ENCODE measurements at regions not wholly inside any gene's neighbourhood (a gene's known extent, or its start where the extent isn't known, plus 50 kb on each side); places are given as distances from the start of the nearest gene placed in this dataset.

DNA sequence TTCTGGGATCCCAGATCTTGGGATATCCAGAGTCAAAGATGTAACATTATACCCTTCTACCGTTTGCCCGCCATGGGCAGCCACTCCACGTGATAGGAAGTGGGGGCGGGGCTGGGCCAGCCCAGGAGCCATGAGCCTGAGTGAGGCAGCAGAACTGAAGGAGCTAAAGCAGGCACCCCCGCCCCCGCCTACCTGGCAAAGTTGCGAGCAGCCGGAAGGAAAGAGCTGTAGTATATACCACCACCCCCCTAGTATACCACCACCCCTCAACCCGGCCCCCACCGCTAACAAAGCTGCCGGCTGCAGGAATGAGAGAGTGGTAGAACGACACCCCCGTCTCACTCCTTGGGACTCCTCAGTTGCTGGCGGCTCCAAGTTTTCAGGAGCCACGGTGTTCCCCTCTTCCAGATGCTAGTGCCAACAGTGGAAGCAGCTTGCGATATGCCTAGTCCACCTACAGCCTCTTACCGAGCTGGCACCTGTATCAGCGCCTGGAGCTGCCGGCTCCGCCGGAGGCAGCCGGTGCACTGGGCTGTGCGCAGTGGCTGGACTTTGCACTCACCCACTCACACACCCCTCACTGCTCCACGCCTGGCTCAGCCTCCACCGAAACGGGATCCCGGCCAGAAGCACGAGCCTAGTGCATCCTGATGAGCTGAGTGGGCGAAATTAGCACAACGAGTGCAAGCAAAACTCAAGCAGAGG lies 230.7 kb upstream of the PRR20A start:
- no peak overlapping the region for H3K4me3 ChIP-seq (ENCODE audit: low read depth, low read length)
- no peak overlapping the region for H3K27ac ChIP-seq (ENCODE audit: extremely low read depth, low read depth, low read length)
- TF ChIP-seq ZNF555 (tag by site-specific recombination; conservative IDR thresholded peaks at IDR 0.05): no peak
- no peak for TF ChIP-seq ZNF366 (tag by site-specific recombination; conservative IDR thresholded peaks at IDR 0.05)
- TF ChIP-seq ZNF157 (tag by site-specific recombination; IDR thresholded peaks at IDR 0.05): no peak
- no peak for TF ChIP-seq ZNF529 (tag by site-specific recombination; IDR thresholded peaks at IDR 0.05; ENCODE audit: insufficient replicate concordance)
- TF ChIP-seq ZNF155 (tag by site-specific recombination; IDR thresholded peaks at IDR 0.05): no peak
- no peak for TF ChIP-seq ZNF768 (tag by site-specific recombination; IDR thresholded peaks at IDR 0.05)
- TF ChIP-seq ZNF202 (tag by site-specific recombination; IDR thresholded peaks at IDR 0.05; ENCODE audit: borderline replicate concordance): no peak
- no peak for TF ChIP-seq ZNF654 (tag by site-specific recombination; IDR thresholded peaks at IDR 0.05; ENCODE audit: low read depth)
- ChIA-PET CTCF (no interaction called here), POLR2A (no interaction called here)
- H3K9me3 ChIP-seq (ENCODE audit: control insufficient read depth, insufficient read depth, low read depth, low read length): no peaks in the 10 kb centered on the region
- no peaks in the 10 kb centered on the region for H3K36me3 ChIP-seq (ENCODE audit: control insufficient read depth in 2 of 2, insufficient read depth in 1 of 2, low read length in 2 of 2)
- H3K4me1 ChIP-seq (ENCODE audit: control insufficient read depth, insufficient read depth, low read length): no peaks in the 10 kb centered on the region

DNA sequence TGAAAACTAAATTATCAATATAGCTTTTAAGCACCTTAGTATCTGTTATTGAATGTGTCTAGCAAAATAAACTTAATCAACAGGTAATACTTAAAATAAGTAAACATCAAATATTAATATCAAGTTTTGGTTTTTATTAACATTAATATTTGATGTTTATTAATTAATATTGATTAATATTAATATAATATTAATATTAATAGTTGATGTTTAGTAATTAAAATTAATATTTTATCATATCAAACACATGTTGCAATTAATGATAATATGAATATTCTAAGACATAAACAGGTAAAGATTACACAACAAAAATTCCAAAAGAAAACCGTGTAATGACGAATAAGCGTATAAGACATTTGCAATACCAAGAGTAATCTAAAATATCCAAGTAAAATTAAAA lies 222.8 kb upstream of the PRR20A start:
- Histone ChIP-seq H3K4me1 (ENCODE audit: control insufficient read depth, insufficient read depth, low read length) (no peaks in the 10 kb centered on the region), H3K4me3 (ENCODE audit: low read depth, low read length) (no peak overlapping the region), H3K36me3 (ENCODE audit: control insufficient read depth in 2 of 2, insufficient read depth in 1 of 2, low read length in 2 of 2) (no peaks in the 10 kb centered on the region), H3K9me3 (ENCODE audit: control insufficient read depth, insufficient read depth, low read depth, low read length) (no peaks in the 10 kb centered on the region), H3K27ac (ENCODE audit: extremely low read depth, low read depth, low read length) (no peak overlapping the region)
- CTCF ChIA-PET: no interaction called here
- POLR2A ChIA-PET: no interaction called here
- no peak for TF ChIP-seq ZNF239 (tag by site-specific recombination; IDR thresholded peaks at IDR 0.05)
- TF ChIP-seq ZNF560 (tag by site-specific recombination; IDR thresholded peaks at IDR 0.05; ENCODE audit: borderline replicate concordance): no peak
- TF ChIP-seq, protein P1, sequence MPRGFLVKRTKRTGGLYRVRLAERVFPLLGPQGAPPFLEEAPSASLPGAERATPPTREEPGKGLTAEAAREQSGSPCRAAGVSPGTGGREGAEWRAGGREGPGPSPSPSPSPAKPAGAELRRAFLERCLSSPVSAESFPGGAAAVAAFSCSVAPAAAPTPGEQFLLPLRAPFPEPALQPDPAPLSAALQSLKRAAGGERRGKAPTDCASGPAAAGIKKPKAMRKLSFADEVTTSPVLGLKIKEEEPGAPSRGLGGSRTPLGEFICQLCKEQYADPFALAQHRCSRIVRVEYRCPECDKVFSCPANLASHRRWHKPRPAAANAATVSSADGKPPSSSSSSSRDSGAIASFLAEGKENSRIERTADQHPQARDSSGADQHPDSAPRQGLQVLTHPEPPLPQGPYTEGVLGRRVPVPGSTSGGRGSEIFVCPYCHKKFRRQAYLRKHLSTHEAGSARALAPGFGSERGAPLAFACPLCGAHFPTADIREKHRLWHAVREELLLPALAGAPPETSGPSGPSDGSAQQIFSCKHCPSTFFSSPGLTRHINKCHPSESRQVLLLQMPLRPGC (tag by site-specific recombination; IDR thresholded peaks at IDR 0.05): no peak
- TF ChIP-seq, protein P2, sequence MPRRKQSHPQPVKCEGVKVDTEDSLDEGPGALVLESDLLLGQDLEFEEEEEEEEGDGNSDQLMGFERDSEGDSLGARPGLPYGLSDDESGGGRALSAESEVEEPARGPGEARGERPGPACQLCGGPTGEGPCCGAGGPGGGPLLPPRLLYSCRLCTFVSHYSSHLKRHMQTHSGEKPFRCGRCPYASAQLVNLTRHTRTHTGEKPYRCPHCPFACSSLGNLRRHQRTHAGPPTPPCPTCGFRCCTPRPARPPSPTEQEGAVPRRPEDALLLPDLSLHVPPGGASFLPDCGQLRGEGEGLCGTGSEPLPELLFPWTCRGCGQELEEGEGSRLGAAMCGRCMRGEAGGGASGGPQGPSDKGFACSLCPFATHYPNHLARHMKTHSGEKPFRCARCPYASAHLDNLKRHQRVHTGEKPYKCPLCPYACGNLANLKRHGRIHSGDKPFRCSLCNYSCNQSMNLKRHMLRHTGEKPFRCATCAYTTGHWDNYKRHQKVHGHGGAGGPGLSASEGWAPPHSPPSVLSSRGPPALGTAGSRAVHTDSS (tag by site-specific recombination; IDR thresholded peaks at IDR 0.05): no peak
- no peak for TF ChIP-seq IKZF3 (tag by site-specific recombination; IDR thresholded peaks at IDR 0.05)
- no peak for TF ChIP-seq ZNF677 (tag by site-specific recombination; IDR thresholded peaks at IDR 0.05)
- TF ChIP-seq ZNF510 (tag by site-specific recombination; IDR thresholded peaks at IDR 0.05; ENCODE audit: insufficient replicate concordance): no peak
- TF ChIP-seq ZXDB (tag by site-specific recombination; IDR thresholded peaks at IDR 0.05): no peak
- TF ChIP-seq ZNF366 (tag by site-specific recombination; conservative IDR thresholded peaks at IDR 0.05): no peak
- TF ChIP-seq ZNF132 (tag by site-specific recombination; IDR thresholded peaks at IDR 0.05; ENCODE audit: borderline replicate concordance): no peak
- TF ChIP-seq, protein P3, sequence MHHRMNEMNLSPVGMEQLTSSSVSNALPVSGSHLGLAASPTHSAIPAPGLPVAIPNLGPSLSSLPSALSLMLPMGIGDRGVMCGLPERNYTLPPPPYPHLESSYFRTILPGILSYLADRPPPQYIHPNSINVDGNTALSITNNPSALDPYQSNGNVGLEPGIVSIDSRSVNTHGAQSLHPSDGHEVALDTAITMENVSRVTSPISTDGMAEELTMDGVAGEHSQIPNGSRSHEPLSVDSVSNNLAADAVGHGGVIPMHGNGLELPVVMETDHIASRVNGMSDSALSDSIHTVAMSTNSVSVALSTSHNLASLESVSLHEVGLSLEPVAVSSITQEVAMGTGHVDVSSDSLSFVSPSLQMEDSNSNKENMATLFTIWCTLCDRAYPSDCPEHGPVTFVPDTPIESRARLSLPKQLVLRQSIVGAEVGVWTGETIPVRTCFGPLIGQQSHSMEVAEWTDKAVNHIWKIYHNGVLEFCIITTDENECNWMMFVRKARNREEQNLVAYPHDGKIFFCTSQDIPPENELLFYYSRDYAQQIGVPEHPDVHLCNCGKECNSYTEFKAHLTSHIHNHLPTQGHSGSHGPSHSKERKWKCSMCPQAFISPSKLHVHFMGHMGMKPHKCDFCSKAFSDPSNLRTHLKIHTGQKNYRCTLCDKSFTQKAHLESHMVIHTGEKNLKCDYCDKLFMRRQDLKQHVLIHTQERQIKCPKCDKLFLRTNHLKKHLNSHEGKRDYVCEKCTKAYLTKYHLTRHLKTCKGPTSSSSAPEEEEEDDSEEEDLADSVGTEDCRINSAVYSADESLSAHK (tag by site-specific recombination; IDR thresholded peaks at IDR 0.05): no peak
- no peak for TF ChIP-seq ZNF354C (tag by site-specific recombination; IDR thresholded peaks at IDR 0.05; ENCODE audit: borderline replicate concordance, low read depth)
- TF ChIP-seq ZNF138 (tag by site-specific recombination; IDR thresholded peaks at IDR 0.05; ENCODE audit: borderline replicate concordance): no peak
- no peak for TF ChIP-seq ZNF521 (tag by site-specific recombination; IDR thresholded peaks at IDR 0.05)
- no peak for TF ChIP-seq ZNF501 (tag by site-specific recombination; IDR thresholded peaks at IDR 0.05)
- TF ChIP-seq, protein P4, sequence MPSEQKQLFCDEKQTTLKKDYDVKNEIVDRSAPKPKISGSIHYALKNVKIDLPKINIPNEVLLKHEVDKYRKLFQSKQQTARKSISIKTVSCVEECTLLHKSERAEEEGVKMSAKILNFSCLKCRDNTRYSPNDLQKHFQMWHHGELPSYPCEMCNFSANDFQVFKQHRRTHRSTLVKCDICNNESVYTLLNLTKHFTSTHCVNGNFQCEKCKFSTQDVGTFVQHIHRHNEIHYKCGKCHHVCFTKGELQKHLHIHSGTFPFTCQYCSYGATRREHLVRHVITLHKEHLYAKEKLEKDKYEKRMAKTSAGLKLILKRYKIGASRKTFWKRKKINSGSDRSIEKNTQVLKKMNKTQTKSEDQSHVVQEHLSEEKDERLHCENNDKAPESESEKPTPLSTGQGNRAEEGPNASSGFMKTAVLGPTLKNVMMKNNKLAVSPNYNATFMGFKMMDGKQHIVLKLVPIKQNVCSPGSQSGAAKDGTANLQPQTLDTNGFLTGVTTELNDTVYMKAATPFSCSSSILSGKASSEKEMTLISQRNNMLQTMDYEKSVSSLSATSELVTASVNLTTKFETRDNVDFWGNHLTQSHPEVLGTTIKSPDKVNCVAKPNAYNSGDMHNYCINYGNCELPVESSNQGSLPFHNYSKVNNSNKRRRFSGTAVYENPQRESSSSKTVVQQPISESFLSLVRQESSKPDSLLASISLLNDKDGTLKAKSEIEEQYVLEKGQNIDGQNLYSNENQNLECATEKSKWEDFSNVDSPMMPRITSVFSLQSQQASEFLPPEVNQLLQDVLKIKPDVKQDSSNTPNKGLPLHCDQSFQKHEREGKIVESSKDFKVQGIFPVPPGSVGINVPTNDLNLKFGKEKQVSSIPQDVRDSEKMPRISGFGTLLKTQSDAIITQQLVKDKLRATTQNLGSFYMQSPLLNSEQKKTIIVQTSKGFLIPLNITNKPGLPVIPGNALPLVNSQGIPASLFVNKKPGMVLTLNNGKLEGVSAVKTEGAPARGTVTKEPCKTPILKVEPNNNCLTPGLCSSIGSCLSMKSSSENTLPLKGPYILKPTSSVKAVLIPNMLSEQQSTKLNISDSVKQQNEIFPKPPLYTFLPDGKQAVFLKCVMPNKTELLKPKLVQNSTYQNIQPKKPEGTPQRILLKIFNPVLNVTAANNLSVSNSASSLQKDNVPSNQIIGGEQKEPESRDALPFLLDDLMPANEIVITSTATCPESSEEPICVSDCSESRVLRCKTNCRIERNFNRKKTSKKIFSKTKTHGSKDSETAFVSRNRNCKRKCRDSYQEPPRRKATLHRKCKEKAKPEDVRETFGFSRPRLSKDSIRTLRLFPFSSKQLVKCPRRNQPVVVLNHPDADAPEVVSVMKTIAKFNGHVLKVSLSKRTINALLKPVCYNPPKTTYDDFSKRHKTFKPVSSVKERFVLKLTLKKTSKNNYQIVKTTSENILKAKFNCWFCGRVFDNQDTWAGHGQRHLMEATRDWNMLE (tag by site-specific recombination; conservative IDR thresholded peaks at IDR 0.05; ENCODE audit: low read depth): no peak
